ENCODE measurements at regions not wholly inside any gene's neighbourhood (a gene's known extent, or its start where the extent isn't known, plus 50 kb on each side); places are given as distances from the start of the nearest gene placed in this dataset.

GRCh38 chr2:145315053-145315452 is 795.1 kb upstream of the ZEB2 start:
- DNase-seq = no peak

GRCh38 chr2:145314119-145314633 is 794.3 kb upstream of the ZEB2 start:
- DNase-seq = no peak

GRCh38 chr2:145305889-145306288 is 786.0 kb upstream of the ZEB2 start:
- DNase-seq = no peak

- DNase-seq = no peak
Measured at GRCh38 chr2:145304501-145304900, 784.6 kb upstream of the ZEB2 start.

GRCh38 chr2:145303536-145303935 is 783.6 kb upstream of the ZEB2 start:
- no peak for DNase-seq

GRCh38 chr2:145302886-145303285 is 783.0 kb upstream of the ZEB2 start:
- no peak for DNase-seq

- no peak for DNase-seq
Measured at GRCh38 chr2:145302451-145302850, 782.5 kb upstream of the ZEB2 start.

- no peak for DNase-seq
Measured at GRCh38 chr2:145299368-145299767, 779.4 kb upstream of the ZEB2 start.

GRCh38 chr2:145292166-145292565 is 772.2 kb upstream of the ZEB2 start:
- DNase-seq = no peak

- no peak for DNase-seq
Measured at GRCh38 chr2:145290986-145291385, 771.1 kb upstream of the ZEB2 start.

- DNase-seq = no peak
Measured at GRCh38 chr2:145289946-145290345, 770.0 kb upstream of the ZEB2 start.

- DNase-seq = no peak
Measured at GRCh38 chr2:145288650-145289496, 769.0 kb upstream of the ZEB2 start.

GRCh38 chr2:145287736-145288135 is 767.8 kb upstream of the ZEB2 start:
- no peak for DNase-seq

- no peak for DNase-seq
Measured at GRCh38 chr2:145286716-145287275, 766.9 kb upstream of the ZEB2 start.

GRCh38 chr2:145284551-145284950 is 764.6 kb upstream of the ZEB2 start:
- DNase-seq = no peak

GRCh38 chr2:145283131-145283530 is 763.2 kb upstream of the ZEB2 start:
- DNase-seq = no peak

GRCh38 chr2:145277922-145278321 is 758.0 kb upstream of the ZEB2 start:
- no peak for DNase-seq

- DNase-seq = no peak
Measured at GRCh38 chr2:145273840-145274239, 753.9 kb upstream of the ZEB2 start.

GRCh38 chr2:145268931-145269330 is 749.0 kb upstream of the ZEB2 start:
- no peak for DNase-seq

- no peak for DNase-seq
Measured at GRCh38 chr2:145267451-145267850, 747.5 kb upstream of the ZEB2 start.

- DNase-seq = no peak
Measured at GRCh38 chr2:145265244-145265643, 745.3 kb upstream of the ZEB2 start.

- DNase-seq = no peak
Measured at GRCh38 chr2:145260674-145261073, 740.8 kb upstream of the ZEB2 start.

GRCh38 chr2:145260081-145260480 is 740.2 kb upstream of the ZEB2 start:
- no peak for DNase-seq

- DNase-seq = peak in 1 of 6 experiments; percentile 11
Measured at GRCh38 chr2:145258903-145259579, 739.1 kb upstream of the ZEB2 start.

All from stimulated activated naive CD4-positive, alpha-beta T cell (primary cell).